ENCODE measurements at regions not wholly inside any gene's neighbourhood (a gene's known extent, or its start where the extent isn't known, plus 50 kb on each side); places are given as distances from the start of the nearest gene placed in this dataset.
"Not testable (repeated sequence)": the region's sequence is repeated elsewhere in the genome, so short reads cannot be mapped to it uniquely, and the experiment has no call there.

DNA sequence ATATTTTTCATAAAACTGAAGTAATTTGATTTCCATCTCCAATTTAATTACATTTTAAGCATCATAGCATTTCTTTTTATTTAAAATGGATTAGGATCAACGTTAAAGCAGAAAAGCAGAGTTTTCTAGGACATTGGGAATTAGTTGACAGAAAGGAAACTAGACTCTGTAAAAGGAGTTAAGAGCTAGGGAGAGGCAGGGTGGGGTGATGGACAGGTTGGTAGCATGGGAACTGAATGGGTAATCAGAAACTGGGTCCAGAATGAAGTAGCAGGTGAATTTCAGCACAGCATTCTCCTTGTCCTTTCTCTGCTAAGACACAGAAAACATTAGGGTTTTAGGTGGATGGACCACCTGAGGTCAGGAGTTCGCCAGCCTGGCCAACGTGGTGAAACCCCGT is 97.6 kb downstream of the ANAPC4 start:
- DNase-seq = no peak

DNA sequence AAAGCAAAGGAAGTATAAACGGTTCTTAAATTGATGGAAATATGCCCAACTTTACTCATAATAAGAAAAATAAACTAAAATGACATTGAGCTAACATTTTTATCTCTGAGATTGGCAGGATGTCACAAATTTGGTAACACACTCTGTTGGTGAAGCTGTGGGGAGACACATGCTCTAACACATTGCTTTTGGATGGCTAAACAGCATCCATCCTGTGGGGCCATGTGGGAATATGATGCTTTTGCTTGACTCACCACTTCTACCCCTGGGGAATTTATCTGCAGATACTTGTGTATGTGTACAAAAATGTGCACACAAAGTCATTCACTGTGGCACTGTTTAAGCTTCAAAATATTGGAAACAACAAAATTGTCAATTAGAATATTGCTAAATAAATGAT is 100.2 kb downstream of the ANAPC4 start:
- no peak for DNase-seq

DNA sequence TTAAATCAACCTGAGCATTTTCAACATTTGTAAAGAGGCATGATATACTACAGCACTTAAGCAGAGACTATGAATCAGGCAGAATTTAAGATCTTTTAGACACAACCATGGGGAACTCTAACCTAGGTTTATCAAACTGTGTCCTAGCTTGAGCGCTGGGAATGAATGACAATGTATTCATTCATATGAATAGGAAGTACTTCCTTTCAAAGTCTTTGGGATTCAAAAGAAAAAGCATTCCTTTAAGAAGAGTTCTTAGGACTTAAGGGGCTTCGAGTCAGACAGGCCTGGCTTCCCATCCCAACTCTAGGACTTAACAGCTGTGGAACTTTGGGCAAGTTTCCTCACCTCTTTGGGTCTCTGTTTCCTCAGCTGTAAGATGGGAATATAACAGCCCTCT is 104.6 kb downstream of the ANAPC4 start:
- no peak for DNase-seq

GRCh38 chr4:25484243-25484721 is 107.2 kb downstream of the ANAPC4 start:
- DNase-seq = peak; percentile 34

- DNase-seq = no peak
Measured at GRCh38 chr4:25485104-25485503, 108.0 kb downstream of the ANAPC4 start.

DNA sequence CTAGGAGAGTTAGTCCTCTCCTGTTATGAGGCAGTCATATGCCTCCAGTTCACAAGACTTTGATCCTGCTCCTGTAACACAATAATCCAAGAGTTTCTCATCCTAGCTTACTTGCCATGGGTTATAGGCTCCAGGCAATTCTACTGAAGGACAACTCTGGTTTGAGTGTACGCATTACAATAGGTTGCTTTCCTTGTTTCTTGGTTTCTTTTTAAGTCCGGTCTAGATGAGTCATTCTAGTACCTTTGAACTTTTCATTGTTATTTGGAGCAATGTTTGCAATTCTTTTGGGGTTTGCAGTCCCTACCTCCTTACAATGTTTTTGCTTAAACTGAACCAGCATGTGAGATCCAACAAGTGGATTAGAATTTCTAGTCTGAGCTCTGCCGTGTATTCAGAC is 109.1 kb downstream of the ANAPC4 start:
- DNase-seq = no peak

DNA sequence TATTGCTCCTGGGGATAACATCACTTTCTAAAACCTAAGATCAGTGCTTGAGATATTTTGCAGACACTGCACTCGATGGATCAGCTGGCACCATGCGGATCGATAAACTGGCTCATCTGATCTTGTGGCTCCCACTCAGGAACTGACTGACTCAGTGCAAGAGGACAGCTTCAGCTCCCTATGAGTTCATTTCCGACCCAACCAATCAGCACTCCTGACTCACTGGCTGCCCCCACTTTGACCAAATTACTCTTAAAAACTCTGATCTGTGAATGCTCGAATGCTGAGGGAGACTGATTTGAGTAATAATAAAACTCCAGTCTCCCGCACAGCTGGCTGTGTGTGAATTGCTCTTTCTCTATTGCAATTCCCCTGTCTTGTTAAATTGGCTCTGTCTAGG is 110.1 kb downstream of the ANAPC4 start:
- DNase-seq = peak; percentile 38

- no peak for DNase-seq
Measured at GRCh38 chr4:25489253-25489797, 112.3 kb downstream of the ANAPC4 start.

GRCh38 chr4:25493466-25493865 is 116.4 kb downstream of the ANAPC4 start:
- no peak for DNase-seq

- no peak for DNase-seq
Measured at GRCh38 chr4:25494166-25494565, 117.1 kb downstream of the ANAPC4 start.

- DNase-seq = no peak
Measured at GRCh38 chr4:25500626-25501316, 123.7 kb downstream of the ANAPC4 start.

- DNase-seq = no peak
Measured at GRCh38 chr4:25502115-25502514, 125.1 kb downstream of the ANAPC4 start.

- DNase-seq = no peak
Measured at GRCh38 chr4:25503779-25504178, 126.7 kb downstream of the ANAPC4 start.

DNA sequence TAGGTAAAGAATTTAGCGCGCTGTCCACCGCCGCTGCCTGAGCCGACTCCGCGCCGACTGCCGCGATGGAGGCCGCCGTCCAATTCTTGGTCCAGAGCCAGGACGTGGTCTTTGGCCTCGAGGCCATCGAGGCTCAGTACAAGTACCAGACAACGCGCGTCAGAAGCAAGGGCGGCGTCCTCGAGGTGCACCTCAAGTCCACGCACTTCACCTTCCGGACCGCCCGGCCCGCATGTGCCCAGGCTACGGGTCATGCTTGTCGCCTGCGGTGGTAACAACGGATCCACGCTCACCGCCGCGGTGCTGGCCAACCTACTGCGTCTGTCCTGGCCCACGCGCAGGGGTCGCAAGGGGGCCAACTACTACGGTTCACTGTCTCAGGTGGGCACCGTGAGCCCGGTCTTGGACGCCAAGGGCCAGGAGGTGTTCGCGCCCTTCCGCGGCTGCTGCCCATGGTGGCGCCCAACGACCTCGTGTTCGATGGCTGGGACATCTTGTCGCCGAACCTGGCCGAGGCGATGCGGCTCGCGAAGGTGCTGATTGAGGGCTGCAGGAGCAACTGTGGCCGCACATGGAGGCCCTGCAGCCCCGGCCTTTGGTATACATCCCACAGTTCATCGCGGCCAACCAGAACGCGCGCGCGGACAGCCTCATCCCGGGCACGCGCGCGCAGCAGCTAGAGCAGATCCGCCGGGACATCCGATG is 128.0 kb downstream of the ANAPC4 start:
- no peak for DNase-seq

DNA sequence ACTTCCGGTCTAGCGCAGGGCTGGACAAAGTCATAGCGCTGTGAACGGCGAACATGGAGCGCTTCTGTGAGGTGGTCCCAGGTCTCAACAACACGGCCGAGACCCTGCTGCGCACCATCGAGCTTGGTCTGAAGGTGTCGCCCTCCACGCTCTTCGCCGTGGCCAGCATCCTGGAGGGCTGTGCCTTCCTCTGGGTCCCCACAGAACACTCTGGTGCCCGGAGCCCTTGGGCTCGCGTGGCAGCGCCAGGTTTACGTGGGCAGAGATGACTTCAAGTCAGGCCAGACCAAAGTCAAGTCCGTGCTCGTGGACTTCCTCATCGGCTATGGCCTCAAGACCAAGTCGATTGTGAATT is 128.6 kb downstream of the ANAPC4 start:
- no peak for DNase-seq

GRCh38 chr4:25506032-25506571 is 129.0 kb downstream of the ANAPC4 start:
- DNase-seq = no peak

- no peak for DNase-seq
Measured at GRCh38 chr4:25509646-25510045, 132.6 kb downstream of the ANAPC4 start.

GRCh38 chr4:25511823-25512222 is 134.8 kb downstream of the ANAPC4 start:
- not testable (repeated sequence) for DNase-seq

DNA sequence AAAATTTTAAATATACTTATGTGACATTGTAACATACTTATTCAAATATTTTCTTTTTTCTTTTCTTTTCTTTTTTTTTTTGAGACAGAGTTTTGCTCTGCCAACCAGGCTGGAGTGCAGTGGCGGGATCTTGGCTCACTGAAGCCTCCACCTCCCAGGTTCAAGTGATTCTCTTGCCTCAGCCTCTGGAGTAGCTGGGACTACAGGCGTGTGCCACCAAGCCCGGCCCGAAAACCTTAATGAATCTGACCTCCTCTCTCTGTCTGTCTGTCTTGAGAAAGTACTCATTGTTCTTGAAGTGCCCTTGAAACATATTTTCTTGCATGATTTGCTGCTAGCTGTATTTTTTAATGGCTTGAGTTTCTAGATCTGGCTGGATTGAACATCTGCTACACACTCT is 136.8 kb downstream of the ANAPC4 start:
- DNase-seq = no peak

DNA sequence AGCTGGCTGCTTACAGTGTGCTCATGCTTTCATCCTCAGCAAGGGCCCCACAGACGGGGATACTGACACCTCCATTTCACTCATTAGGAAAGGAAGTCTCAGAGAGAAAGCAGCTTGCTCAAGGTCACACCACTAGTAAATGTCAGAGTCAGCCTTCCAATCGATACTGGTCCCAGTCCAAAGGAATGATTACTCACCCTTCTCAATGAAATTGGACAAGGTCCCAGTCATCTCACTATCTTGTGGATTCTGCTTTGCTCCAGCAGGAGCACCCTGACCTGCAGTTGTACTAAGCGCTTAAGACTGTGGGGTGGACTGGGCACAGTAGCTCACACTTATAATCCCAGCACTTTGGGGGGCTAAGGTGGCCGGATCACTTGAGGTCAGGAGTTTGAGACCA is 132.2 kb upstream of the SLC34A2 start:
- no peak for DNase-seq

GRCh38 chr4:25524663-25525062 is 131.0 kb upstream of the SLC34A2 start:
- no peak for DNase-seq

GRCh38 chr4:25525896-25526295 is 129.8 kb upstream of the SLC34A2 start:
- no peak for DNase-seq

GRCh38 chr4:25527034-25527433 is 128.6 kb upstream of the SLC34A2 start:
- no peak for DNase-seq

DNA sequence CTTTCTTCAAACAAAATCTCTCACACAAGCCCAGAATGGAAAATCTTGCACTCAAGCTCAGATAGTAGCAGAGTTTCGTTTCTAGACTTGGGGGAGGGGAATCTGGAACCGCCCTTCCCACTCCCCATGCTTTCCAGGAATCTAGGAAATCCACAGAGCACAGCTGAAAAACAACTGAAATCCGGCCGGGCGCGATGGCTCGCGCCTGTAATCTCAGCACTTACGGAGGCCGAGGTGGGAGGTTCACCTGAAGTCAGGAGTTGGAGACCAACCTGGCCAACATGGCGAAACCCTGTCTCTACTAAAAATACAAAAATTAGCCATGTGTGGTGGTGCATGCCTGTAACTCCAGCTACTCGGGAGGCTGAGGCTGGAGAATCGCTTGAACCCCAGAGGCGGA is 127.3 kb upstream of the SLC34A2 start:
- no peak for DNase-seq
